PC-9 (cell line): ENCODE measurements at regions not wholly inside any gene's neighbourhood (a gene's known extent, or its start where the extent isn't known, plus 50 kb on each side); places are given as distances from the start of the nearest gene placed in this dataset.

Experiments
- BruUV-seq: library from RNA; stranded (reverse); fragments of 400-500 nt; replicated peaks from 2 replicates; lab custom pipeline; 2021; lab: Mats Ljungman, UMichigan
- CTCF ChIA-PET: fragments of 300-600 bp; sonication (Branson Sonifier 250); formaldehyde crosslinking; loops from one replicate; lab custom pipeline; 2022; ENCODE audit warnings: antibody characterized with exemption; lab: Charles Lee
- POLR2A ChIA-PET: fragments of 300-600 bp; sonication (Branson Sonifier 250); formaldehyde crosslinking; loops from one replicate; lab custom pipeline; 2022; ENCODE audit warnings: antibody characterized with exemption; ENCODE audit not compliant: unreplicated experiment; lab: Charles Lee
- DNase-seq, 2 experiments: peaks; one replicate each; pipeline versions ENCODE4 v3.0.0 to v3.0.0-alpha.2; 2015 to 2022; ENCODE audit warnings: mixed read lengths in 1 of 2
- H2AFZ ChIP-seq: fragments of 200-600 bp; sonication (generic); 2 replicates; pipeline ENCODE4 v1.8.1; 2017; ENCODE audit warnings: antibody characterized with exemption
- H3F3A ChIP-seq: fragments of 200-600 bp; sonication (generic); 2 replicates; pipeline ENCODE4 v1.8.1; 2017; ENCODE audit warnings: antibody characterized with exemption, mild to moderate bottlenecking, low read depth; ENCODE audit not compliant: insufficient read depth
- H3K27ac ChIP-seq: fragments of 200-600 bp; sonication (generic); 2 replicates; pipeline ENCODE4 v1.6.1; 2016; ENCODE audit warnings: mixed run types
- H3K27me3 ChIP-seq: fragments of 200-600 bp; sonication (generic); 2 replicates; pipeline ENCODE4 v1.6.1; 2016; ENCODE audit warnings: low read depth, mixed run types; ENCODE audit not compliant: insufficient read depth
- H3K36me3 ChIP-seq: fragments of 200-600 bp; sonication (generic); 2 replicates; pipeline ENCODE4 v1.6.1; 2016; ENCODE audit warnings: low read depth, mixed run types
- H3K4me1 ChIP-seq: fragments of 200-600 bp; sonication (generic); replicated peaks from 2 replicates; pipeline ENCODE4 v1.6.1; 2016; ENCODE audit warnings: mixed run types; ENCODE audit not compliant: insufficient read depth
- H3K4me2 ChIP-seq: fragments of 200-600 bp; sonication (generic); 2 replicates; pipeline ENCODE4 v1.6.1; 2017; ENCODE audit warnings: mixed run types
- H3K4me3 ChIP-seq: fragments of 200-600 bp; sonication (generic); 2 replicates; pipeline ENCODE4 v1.6.1; 2016; ENCODE audit warnings: mixed run types
- H3K79me2 ChIP-seq: fragments of 200-600 bp; sonication (generic); 2 replicates; pipeline ENCODE4 v1.6.1; 2017; ENCODE audit warnings: low read depth, mixed run types
- H3K9me2 ChIP-seq: fragments of 200-600 bp; sonication (generic); 2 replicates; pipeline ENCODE4 v1.8.1; 2017; ENCODE audit warnings: mild to moderate bottlenecking; ENCODE audit not compliant: insufficient read depth
- H3K9me3 ChIP-seq: fragments of 200-600 bp; sonication (generic); 2 replicates; pipeline ENCODE4 v1.8.1; 2016; ENCODE audit warnings: low read depth; ENCODE audit not compliant: insufficient read depth
- H4K20me1 ChIP-seq: fragments of 200-600 bp; sonication (generic); 2 replicates; pipeline ENCODE4 v1.8.1; 2017; ENCODE audit not compliant: insufficient read depth
- EZH2 ChIP-seq: fragments of 200-600 bp; sonication (generic); IDR thresholded peaks from 2 replicates; pipeline ENCODE4 v1.8.0; 2017; ENCODE audit warnings: antibody characterized with exemption, low read depth
- intact Hi-C: fragments of 100-400 bp; cut with micrococcal nuclease; formaldehyde crosslinking; loops from one replicate; pipeline ENCODE4 v1.10.0; 2022; ENCODE audit not compliant: unreplicated experiment
- TF ChIP-seq, protein P1 (sequence below): fragments of 200-600 bp; sonication (generic); conservative IDR thresholded peaks from 2 replicates; pipeline ENCODE4 v1.6.1; 2017; ENCODE audit warnings: mixed run types, antibody characterized with exemption, mild to moderate bottlenecking, moderate library complexity

DNA sequence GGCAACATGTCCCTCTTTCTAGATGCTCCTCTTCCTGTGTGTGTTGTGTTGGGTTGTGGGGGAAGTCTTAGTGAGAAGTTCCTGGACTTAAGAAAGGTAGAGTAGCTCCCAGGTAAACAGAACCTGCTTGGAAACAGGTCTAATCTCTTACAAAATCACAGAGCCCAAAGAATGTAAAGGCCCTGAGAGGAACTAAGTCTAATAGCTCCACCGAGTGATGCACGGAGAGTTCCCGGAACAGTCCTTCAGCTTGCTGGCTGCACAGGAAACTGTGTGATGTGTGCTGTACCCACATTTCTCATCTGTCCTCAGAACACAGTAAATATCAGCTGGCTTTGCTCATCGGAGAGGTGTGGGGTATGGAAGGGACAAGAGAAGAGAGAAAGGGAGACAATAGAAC is 182.6 kb upstream of the LYZL1 start:
- TF ChIP-seq, protein P1, sequence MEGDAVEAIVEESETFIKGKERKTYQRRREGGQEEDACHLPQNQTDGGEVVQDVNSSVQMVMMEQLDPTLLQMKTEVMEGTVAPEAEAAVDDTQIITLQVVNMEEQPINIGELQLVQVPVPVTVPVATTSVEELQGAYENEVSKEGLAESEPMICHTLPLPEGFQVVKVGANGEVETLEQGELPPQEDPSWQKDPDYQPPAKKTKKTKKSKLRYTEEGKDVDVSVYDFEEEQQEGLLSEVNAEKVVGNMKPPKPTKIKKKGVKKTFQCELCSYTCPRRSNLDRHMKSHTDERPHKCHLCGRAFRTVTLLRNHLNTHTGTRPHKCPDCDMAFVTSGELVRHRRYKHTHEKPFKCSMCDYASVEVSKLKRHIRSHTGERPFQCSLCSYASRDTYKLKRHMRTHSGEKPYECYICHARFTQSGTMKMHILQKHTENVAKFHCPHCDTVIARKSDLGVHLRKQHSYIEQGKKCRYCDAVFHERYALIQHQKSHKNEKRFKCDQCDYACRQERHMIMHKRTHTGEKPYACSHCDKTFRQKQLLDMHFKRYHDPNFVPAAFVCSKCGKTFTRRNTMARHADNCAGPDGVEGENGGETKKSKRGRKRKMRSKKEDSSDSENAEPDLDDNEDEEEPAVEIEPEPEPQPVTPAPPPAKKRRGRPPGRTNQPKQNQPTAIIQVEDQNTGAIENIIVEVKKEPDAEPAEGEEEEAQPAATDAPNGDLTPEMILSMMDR = no peak
- TF ChIP-seq EZH2 = no peak
- no peak overlapping the region for H2AFZ ChIP-seq
- no peaks in the 10 kb centered on the region for H3K9me2 ChIP-seq
- H3K27ac ChIP-seq = peak overlapping the region; percentile 79
- no peaks in the 10 kb centered on the region for H3K36me3 ChIP-seq
- peak in 1 of 2 experiments; percentile 65 for DNase-seq
- peaks cover 59% of the 10 kb centered on the region for H3K4me1 ChIP-seq
- CTCF ChIA-PET = interaction anchor here (0.6 to 1.5 kb wide), 2 partner anchors 23 to 213 kb away, joined by 4 to 5 read pairs; no protein-coding TSS in a partner anchor
- H3K9me3 ChIP-seq = no peaks in the 10 kb centered on the region
- no peaks in the 10 kb centered on the region for H3K79me2 ChIP-seq
- H4K20me1 ChIP-seq = no peaks in the 10 kb centered on the region
- peaks cover 28% of the 10 kb centered on the region; the same call in 1 of the 2 replicates for H3F3A ChIP-seq
- no peak overlapping the region; the same call in 1 of the 2 replicates for H3K4me3 ChIP-seq
- intact Hi-C loops = loop anchor here (10.0 kb wide), 1 partner anchor 121 kb away; no protein-coding TSS in a partner anchor
- no TSS peak for BruUV-seq
- POLR2A ChIA-PET = interaction anchor here (0.6 kb wide), 1 partner anchor 115 kb away, joined by 3 read pairs; no protein-coding TSS in a partner anchor
- H3K27me3 ChIP-seq = no peaks in the 10 kb centered on the region
- peak overlapping the region; percentile 53 for H3K4me2 ChIP-seq

- Histone ChIP-seq H3K9me3 (no peaks in the 10 kb centered on the region), H3K9me2 (no peaks in the 10 kb centered on the region), H2AFZ (no peak overlapping the region), H3K4me1 (peaks cover 46% of the 10 kb centered on the region), H3K27ac (no peak overlapping the region), H3K27me3 (no peaks in the 10 kb centered on the region), H3K4me3 (no peak overlapping the region), H3K36me3 (no peaks in the 10 kb centered on the region), H3K4me2 (no peak overlapping the region), H4K20me1 (no peaks in the 10 kb centered on the region), H3K79me2 (no peaks in the 10 kb centered on the region), H3F3A (peaks cover 19% of the 10 kb centered on the region; the same call in 1 of the 2 replicates)
- no TSS peak for BruUV-seq
- no peak for TF ChIP-seq EZH2
- TF ChIP-seq, protein P1 = no peak
- CTCF ChIA-PET = no interaction called here
- POLR2A ChIA-PET = interaction anchor here (0.6 kb wide), 1 partner anchor 255 kb away, joined by 4 read pairs; no protein-coding TSS in a partner anchor
- no peak for DNase-seq
- intact Hi-C loops = loop anchor here (10.0 kb wide), 1 partner anchor 123 kb away; no protein-coding TSS in a partner anchor
Measured at GRCh38 chr10:29107866-29108498, 180.9 kb upstream of the LYZL1 start.

DNA sequence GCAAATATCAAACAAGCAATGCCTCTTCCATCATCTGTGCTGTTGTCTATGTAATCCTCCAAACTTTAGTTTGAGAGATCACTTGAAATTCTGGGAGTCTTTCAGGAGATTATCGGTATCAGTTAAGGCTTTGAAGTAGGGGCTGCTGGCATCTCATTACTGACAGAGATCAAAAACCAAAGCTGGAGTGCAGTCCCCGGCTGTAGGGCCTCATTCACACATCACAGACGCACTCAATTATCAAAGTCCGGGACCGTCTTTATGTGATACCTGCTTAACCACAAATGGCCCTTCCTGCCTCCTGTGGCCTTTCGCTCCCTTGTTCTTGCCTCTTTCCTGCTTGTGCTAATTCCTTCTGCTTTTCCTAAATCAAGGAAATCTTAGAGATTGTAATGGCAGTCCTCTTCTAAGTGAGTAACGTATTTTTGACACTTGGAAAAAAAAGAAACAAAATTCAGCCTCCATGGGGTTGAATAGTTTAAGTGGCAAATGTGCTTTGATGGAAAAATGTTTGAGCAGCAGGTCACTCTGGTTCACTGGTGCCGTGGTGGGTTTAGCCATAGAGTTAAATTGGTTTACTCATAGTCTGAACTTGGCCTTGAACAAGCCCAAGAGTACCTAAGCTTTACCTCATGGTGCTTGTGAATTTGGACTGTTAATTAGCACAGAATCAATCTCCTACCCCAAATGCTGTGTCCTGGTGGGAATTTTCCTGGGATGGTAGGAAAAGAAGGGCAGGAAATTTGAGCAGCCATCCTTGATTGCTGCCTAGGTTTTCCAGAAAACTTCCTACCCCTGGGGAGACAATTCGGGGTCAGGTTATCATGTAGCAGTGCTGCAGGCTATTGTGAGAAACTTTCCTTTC is 178.9 kb upstream of the LYZL1 start:
- CTCF ChIA-PET = no interaction called here
- intact Hi-C loops = loop anchor here (10.0 kb wide), 1 partner anchor 125 kb away; no protein-coding TSS in a partner anchor

More for the DNA sequence above, 178.9 kb upstream of the LYZL1 start:
- Histone ChIP-seq H3K4me3 (no peak overlapping the region), H3F3A (peaks cover 15% of the 10 kb centered on the region; the same call in 1 of the 2 replicates), H3K79me2 (no peaks in the 10 kb centered on the region), H3K4me1 (peaks cover 26% of the 10 kb centered on the region), H3K36me3 (no peaks in the 10 kb centered on the region), H3K27ac (no peak overlapping the region), H2AFZ (no peak overlapping the region), H3K9me2 (no peaks in the 10 kb centered on the region), H3K9me3 (no peaks in the 10 kb centered on the region), H3K4me2 (no peak overlapping the region), H4K20me1 (no peaks in the 10 kb centered on the region), H3K27me3 (no peaks in the 10 kb centered on the region; the same call in 1 of the 2 replicates)
- POLR2A ChIA-PET = no interaction called here
- DNase-seq = no peak
- no peak for TF ChIP-seq EZH2
- no TSS peak for BruUV-seq
